ENCODE measurements at regions not wholly inside any gene's neighbourhood (a gene's known extent, or its start where the extent isn't known, plus 50 kb on each side); places are given as distances from the start of the nearest gene placed in this dataset.
"Not testable (repeated sequence)": the region's sequence is repeated elsewhere in the genome, so short reads cannot be mapped to it uniquely, and the experiment has no call there.

- H3K9ac ChIP-seq (replicated peaks in 1 of 4; ENCODE audit: extremely low read depth in 1 of 4, low read depth in 3 of 4, low read length in 3 of 4); H4K20me1 ChIP-seq (replicated peaks in 1 of 2; ENCODE audit: control insufficient read depth in 1 of 2, insufficient read depth in 2 of 2, low read length in 2 of 2); H2BK12ac ChIP-seq (ENCODE audit: low read depth, low read length); H2BK5ac ChIP-seq (ENCODE audit: low read depth, low read length); H3K79me2 ChIP-seq (ENCODE audit: control insufficient read depth in 1 of 2, insufficient read depth in 2 of 2, low read length in 2 of 2); H3K79me1 ChIP-seq (ENCODE audit: low read depth, low read length); H3K23ac ChIP-seq (ENCODE audit: insufficient read length); H3K56ac ChIP-seq (replicated peaks; ENCODE audit: insufficient read length, low read depth, low read length); H2AFZ ChIP-seq (ENCODE audit: low read length); H3K4me1 ChIP-seq (replicated peaks in 1 of 4; ENCODE audit: control insufficient read depth in 3 of 4, insufficient read depth in 4 of 4, low read length in 3 of 4); CTCF ChIA-PET (ENCODE audit: partially characterized antibody); H3K27ac ChIP-seq (ENCODE audit: low read depth, low read length); H2BK120ac ChIP-seq (replicated peaks; ENCODE audit: low read depth, low read length); H2AK5ac ChIP-seq (ENCODE audit: low read depth, low read length); H3K36me3 ChIP-seq (ENCODE audit: control insufficient read depth in 2 of 4, insufficient read depth in 4 of 4, low read length in 3 of 4); H3K14ac ChIP-seq (ENCODE audit: insufficient read length); H3K4me3 ChIP-seq (ENCODE audit: extremely low read depth in 1 of 4, insufficient read depth in 2 of 4, low read depth in 3 of 4, low read length in 4 of 4); H4K8ac ChIP-seq (ENCODE audit: extremely low read depth, insufficient read depth, low read length); H2BK15ac ChIP-seq (ENCODE audit: low read length); DNase-seq (ENCODE audit: low read depth in 1 of 2, low spot score in 2 of 2); H4K91ac ChIP-seq (replicated peaks; ENCODE audit: insufficient read length, low read length); FAIRE-seq; POLR2A ChIA-PET (ENCODE audit: partially characterized antibody); H4K5ac ChIP-seq (ENCODE audit: insufficient read length, low read depth, low read length); H3K18ac ChIP-seq (ENCODE audit: extremely low read depth, low read length); H3K27me3 ChIP-seq (replicated peaks in 1 of 4; ENCODE audit: control insufficient read depth in 3 of 4, extremely low read depth in 1 of 4, insufficient read depth in 3 of 4, low read length in 3 of 4); H2BK20ac ChIP-seq (ENCODE audit: low read length); H3K4me2 ChIP-seq (ENCODE audit: insufficient read depth in 1 of 2, low read depth in 2 of 2, low read length in 2 of 2); H3K4ac ChIP-seq (replicated peaks; ENCODE audit: insufficient read length, low read depth, low read length): not testable (repeated sequence)
- peaks cover 78 to 80% of the 10 kb centered on the region in 2 experiments for H3K9me3 ChIP-seq (ENCODE audit: insufficient read depth in 2 of 2, low read depth in 1 of 2, low read length in 1 of 2)
- H3K23me2 ChIP-seq (ENCODE audit: low read depth, low read length): peaks cover 54% of the 10 kb centered on the region; the same call in 1 of the 2 replicates
- WGBS, 2 experiments (ENCODE audit: extremely low coverage in 1 of 2, insufficient coverage in 1 of 2, insufficient read length in 1 of 2, insufficient replicate concordance in 2 of 2, low coverage in 1 of 2, low lambda C conversion rate in 2 of 2, missing lambda C conversion rate in 1 of 2): 90 to 100% methylated on average over 2 to 20 of the region's 20 CpGs
These were observed 2565.9 kb upstream of the TPTE start for GRCh38 chr21:7955358-7956073.

- H3K27me3 ChIP-seq (replicated peaks in 1 of 4; ENCODE audit: control insufficient read depth in 3 of 4, extremely low read depth in 1 of 4, insufficient read depth in 3 of 4, low read length in 3 of 4); H3K56ac ChIP-seq (replicated peaks; ENCODE audit: insufficient read length, low read depth, low read length); FAIRE-seq; H4K8ac ChIP-seq (ENCODE audit: extremely low read depth, insufficient read depth, low read length); H4K5ac ChIP-seq (ENCODE audit: insufficient read length, low read depth, low read length); POLR2A ChIA-PET (ENCODE audit: partially characterized antibody); H4K91ac ChIP-seq (replicated peaks; ENCODE audit: insufficient read length, low read length); H2AK5ac ChIP-seq (ENCODE audit: low read depth, low read length); H2AFZ ChIP-seq (ENCODE audit: low read length); H3K27ac ChIP-seq (ENCODE audit: low read depth, low read length); H2BK12ac ChIP-seq (ENCODE audit: low read depth, low read length); H3K79me1 ChIP-seq (ENCODE audit: low read depth, low read length); H3K18ac ChIP-seq (ENCODE audit: extremely low read depth, low read length); H4K20me1 ChIP-seq (replicated peaks in 1 of 2; ENCODE audit: control insufficient read depth in 1 of 2, insufficient read depth in 2 of 2, low read length in 2 of 2); H2BK5ac ChIP-seq (ENCODE audit: low read depth, low read length); H3K79me2 ChIP-seq (ENCODE audit: control insufficient read depth in 1 of 2, insufficient read depth in 2 of 2, low read length in 2 of 2); CTCF ChIA-PET (ENCODE audit: partially characterized antibody); DNase-seq (ENCODE audit: low read depth in 1 of 2, low spot score in 2 of 2); H2BK120ac ChIP-seq (replicated peaks; ENCODE audit: low read depth, low read length); H3K23ac ChIP-seq (ENCODE audit: insufficient read length); H2BK15ac ChIP-seq (ENCODE audit: low read length); H3K4me3 ChIP-seq (ENCODE audit: extremely low read depth in 1 of 4, insufficient read depth in 2 of 4, low read depth in 3 of 4, low read length in 4 of 4); H3K4me1 ChIP-seq (replicated peaks in 1 of 4; ENCODE audit: control insufficient read depth in 3 of 4, insufficient read depth in 4 of 4, low read length in 3 of 4); H2BK20ac ChIP-seq (ENCODE audit: low read length); H3K36me3 ChIP-seq (ENCODE audit: control insufficient read depth in 2 of 4, insufficient read depth in 4 of 4, low read length in 3 of 4); H3K9ac ChIP-seq (replicated peaks in 1 of 4; ENCODE audit: extremely low read depth in 1 of 4, low read depth in 3 of 4, low read length in 3 of 4); H3K4me2 ChIP-seq (ENCODE audit: insufficient read depth in 1 of 2, low read depth in 2 of 2, low read length in 2 of 2); H3K4ac ChIP-seq (replicated peaks; ENCODE audit: insufficient read length, low read depth, low read length); H3K14ac ChIP-seq (ENCODE audit: insufficient read length): not testable (repeated sequence)
- Histone ChIP-seq H3K9me3 (ENCODE audit: insufficient read depth in 2 of 2, low read depth in 1 of 2, low read length in 1 of 2) (peaks cover 75% of the 10 kb centered on the region in 2 experiments), H3K23me2 (ENCODE audit: low read depth, low read length) (peaks cover 49% of the 10 kb centered on the region; the same call in 1 of the 2 replicates)
- WGBS, 2 experiments (ENCODE audit: extremely low coverage in 1 of 2, insufficient coverage in 1 of 2, insufficient read length in 1 of 2, insufficient replicate concordance in 2 of 2, low coverage in 1 of 2, low lambda C conversion rate in 2 of 2, missing lambda C conversion rate in 1 of 2): 58% methylated on average over 2 of the region's 2 CpGs; no CpG with 5 or more reads in 1 of the 2 experiments
These were observed 2565.3 kb upstream of the TPTE start for GRCh38 chr21:7956074-7956452.

Data from H1 (cell line).